Thoracic aorta (tissue), 2 donors: ENCODE measurements at regions not wholly inside any gene's neighbourhood (a gene's known extent, or its start where the extent isn't known, plus 50 kb on each side); places are given as distances from the start of the nearest gene placed in this dataset.

Experiments
- ATAC-seq: fragments of 150-250 bp; one replicate; pipeline ENCODE4 v1.8.0; 2017; ENCODE audit warnings: low read depth; ENCODE audit not compliant: insufficient number of reproducible peaks, low FRiP score
- DNase-seq: peaks from one replicate; pipeline ENCODE4 v3.0.0-alpha.2; 2020; ENCODE audit warnings: low spot score
- H3K27ac ChIP-seq, 2 donors: fragments of 200-600 bp; sonication (generic); 1 replicate in 1 of 2; 2 replicates in 1 of 2; pipeline ENCODE4 v1.5.1; 2016; ENCODE audit warnings: mild to moderate bottlenecking in 2 of 2, moderate library complexity in 2 of 2
- H3K27me3 ChIP-seq: fragments of 200-600 bp; sonication (generic); replicated peaks from 2 replicates; pipeline ENCODE4 v1.6.0; 2016; ENCODE audit warnings: mild to moderate bottlenecking; ENCODE audit not compliant: insufficient read depth
- H3K36me3 ChIP-seq: fragments of 200-600 bp; sonication (generic); one replicate; pipeline ENCODE4 v1.5.1; 2016
- H3K4me1 ChIP-seq, 2 donors: fragments of 200-600 bp; sonication (generic); 1 replicate in 1 of 2; 2 replicates in 1 of 2; pipeline versions ENCODE4 v1.5.1 to v1.6.0; 2016; ENCODE audit warnings: low read depth in 2 of 2, mild to moderate bottlenecking in 1 of 2; ENCODE audit not compliant: control insufficient read depth in 1 of 2
- H3K4me3 ChIP-seq: fragments of 200-600 bp; sonication (generic); 2 replicates; pipeline ENCODE4 v1.5.1; 2016; ENCODE audit warnings: mild to moderate bottlenecking
- H3K9me3 ChIP-seq: fragments of 200-600 bp; sonication (generic); 2 replicates; pipeline ENCODE4 v1.5.1; 2016
- TF ChIP-seq, protein P1 (sequence below): fragments of 200-600 bp; sonication (generic); IDR thresholded peaks from one replicate; pipeline ENCODE4 v1.5.1; 2019; ENCODE audit warnings: antibody characterized with exemption

- Histone ChIP-seq H3K9me3 (no peaks in the 10 kb centered on the region), H3K36me3 (no peaks in the 10 kb centered on the region), H3K27ac (peak overlapping the region in 1 of 2 donors; percentile 7), H3K4me3 (no peak overlapping the region), H3K27me3 (no peaks in the 10 kb centered on the region), H3K4me1 (peaks cover 8 to 18% of the 10 kb centered on the region in 2 donors)
- no peak for DNase-seq
- no peak for ATAC-seq
- TF ChIP-seq, protein P1, sequence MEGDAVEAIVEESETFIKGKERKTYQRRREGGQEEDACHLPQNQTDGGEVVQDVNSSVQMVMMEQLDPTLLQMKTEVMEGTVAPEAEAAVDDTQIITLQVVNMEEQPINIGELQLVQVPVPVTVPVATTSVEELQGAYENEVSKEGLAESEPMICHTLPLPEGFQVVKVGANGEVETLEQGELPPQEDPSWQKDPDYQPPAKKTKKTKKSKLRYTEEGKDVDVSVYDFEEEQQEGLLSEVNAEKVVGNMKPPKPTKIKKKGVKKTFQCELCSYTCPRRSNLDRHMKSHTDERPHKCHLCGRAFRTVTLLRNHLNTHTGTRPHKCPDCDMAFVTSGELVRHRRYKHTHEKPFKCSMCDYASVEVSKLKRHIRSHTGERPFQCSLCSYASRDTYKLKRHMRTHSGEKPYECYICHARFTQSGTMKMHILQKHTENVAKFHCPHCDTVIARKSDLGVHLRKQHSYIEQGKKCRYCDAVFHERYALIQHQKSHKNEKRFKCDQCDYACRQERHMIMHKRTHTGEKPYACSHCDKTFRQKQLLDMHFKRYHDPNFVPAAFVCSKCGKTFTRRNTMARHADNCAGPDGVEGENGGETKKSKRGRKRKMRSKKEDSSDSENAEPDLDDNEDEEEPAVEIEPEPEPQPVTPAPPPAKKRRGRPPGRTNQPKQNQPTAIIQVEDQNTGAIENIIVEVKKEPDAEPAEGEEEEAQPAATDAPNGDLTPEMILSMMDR, result no peak
These were observed 62.7 kb upstream of the PDE4D start for GRCh38 chr5:59956130-59956783.

GRCh38 chr5:59955241-59955640 is 61.7 kb upstream of the PDE4D start:
- Histone ChIP-seq H3K27me3 (no peaks in the 10 kb centered on the region), H3K27ac (no peak overlapping the region), H3K9me3 (no peaks in the 10 kb centered on the region), H3K36me3 (no peaks in the 10 kb centered on the region), H3K4me3 (no peak overlapping the region), H3K4me1 (peaks cover 8 to 18% of the 10 kb centered on the region in 2 donors)
- TF ChIP-seq, protein P1, result no peak
- DNase-seq, result no peak
- no peak for ATAC-seq

DNA sequence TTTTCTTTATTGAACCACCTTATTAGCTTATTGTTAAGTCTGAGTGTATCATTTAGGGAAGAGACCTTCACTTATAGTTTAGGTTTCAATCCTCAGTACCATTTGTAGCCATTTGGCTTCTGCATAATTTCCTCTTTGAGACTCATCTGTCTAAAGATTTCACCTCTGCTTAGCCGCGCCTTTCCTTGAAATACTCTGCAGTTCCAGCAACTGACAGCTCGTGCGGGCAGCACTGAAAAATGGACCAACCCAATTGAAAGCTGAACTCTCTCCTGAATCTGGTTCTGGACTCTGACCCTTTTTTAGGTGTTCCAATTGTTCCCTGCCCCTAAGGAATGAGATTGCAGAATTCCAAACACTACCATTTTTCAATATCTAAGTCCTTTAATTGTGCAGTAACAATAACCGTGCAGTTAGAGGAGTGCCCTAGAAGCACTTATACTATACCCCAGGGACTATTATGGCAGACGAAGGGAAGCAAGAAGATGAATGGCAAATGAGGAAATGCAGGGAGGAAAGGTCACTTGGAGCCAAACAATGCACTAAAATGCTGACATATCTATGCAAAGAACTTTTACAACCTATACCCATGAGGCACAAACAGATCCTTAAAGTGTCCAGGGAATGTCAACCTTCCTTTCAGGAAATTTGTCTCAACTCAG is 50.1 kb upstream of the PDE4D start:
- no peak overlapping the region for H3K4me3 ChIP-seq
- TF ChIP-seq, protein P1, result no peak
- peaks cover 0 to 10% of the 10 kb centered on the region in 2 donors for H3K4me1 ChIP-seq

More for the DNA sequence above, 50.1 kb upstream of the PDE4D start:
- DNase-seq (no peak), ATAC-seq (no peak)
- Histone ChIP-seq H3K9me3 (no peaks in the 10 kb centered on the region), H3K27ac (no peak overlapping the region), H3K36me3 (no peaks in the 10 kb centered on the region), H3K27me3 (no peaks in the 10 kb centered on the region)
